PC-9 (cell line): ENCODE measurements at regions not wholly inside any gene's neighbourhood (a gene's known extent, or its start where the extent isn't known, plus 50 kb on each side); places are given as distances from the start of the nearest gene placed in this dataset.

Source experiments
- CTCF ChIP-seq: fragments of 200-600 bp; sonication (generic); conservative IDR thresholded peaks from 2 replicates; pipeline ENCODE4 v1.6.1; 2017; ENCODE audit warnings: mixed run types, antibody characterized with exemption, mild to moderate bottlenecking, moderate library complexity
- EZH2 ChIP-seq: fragments of 200-600 bp; sonication (generic); IDR thresholded peaks from 2 replicates; pipeline ENCODE4 v1.8.0; 2017; ENCODE audit warnings: antibody characterized with exemption, low read depth

GRCh38 chr1:83625646-83626045 is 373.3 kb downstream of the TTLL7 start:
- TF ChIP-seq CTCF (no peak), EZH2 (no peak)
